ENCODE measurements at regions not wholly inside any gene's neighbourhood (a gene's known extent, or its start where the extent isn't known, plus 50 kb on each side); places are given as distances from the start of the nearest gene placed in this dataset.

GRCh38 chr22:49216579-49216978 is 611.1 kb downstream of the BRD1 start:
- POLR2A ChIA-PET: no interaction called here
- no peak overlapping the region for H3K4me3 ChIP-seq (ENCODE audit: low read depth, low read length)
- CTCF ChIA-PET: no interaction called here
- TF ChIP-seq ZSCAN30 (tag by site-specific recombination; IDR thresholded peaks at IDR 0.05) (no peak), ZNF792 (tag by site-specific recombination; IDR thresholded peaks at IDR 0.05) (no peak), ZNF211 (tag by site-specific recombination; IDR thresholded peaks at IDR 0.05; ENCODE audit: low read depth) (no peak), GLI4 (tag by site-specific recombination; IDR thresholded peaks at IDR 0.05) (no peak), ZNF837 (tag by site-specific recombination; IDR thresholded peaks at IDR 0.05) (no peak), ZFHX2 (tag by site-specific recombination; conservative IDR thresholded peaks at IDR 0.05) (no peak), ZNF549 (tag by site-specific recombination; IDR thresholded peaks at IDR 0.05) (no peak), ZNF223 (tag by site-specific recombination; IDR thresholded peaks at IDR 0.05) (no peak), ZNF501 (tag by site-specific recombination; IDR thresholded peaks at IDR 0.05) (no peak), ZNF311 (tag by site-specific recombination; IDR thresholded peaks at IDR 0.05; ENCODE audit: borderline replicate concordance) (no peak), BCL11A (tag by site-specific recombination; IDR thresholded peaks at IDR 0.05; ENCODE audit: low read depth) (no peak), ZNF19 (tag by site-specific recombination; IDR thresholded peaks at IDR 0.05; ENCODE audit: low read depth) (no peak), ZBTB7A (tag by site-specific recombination; IDR thresholded peaks at IDR 0.05; ENCODE audit: low read depth) (no peak), ZNF514 (tag by site-specific recombination; IDR thresholded peaks at IDR 0.05) (no peak), ZBTB10 (tag by site-specific recombination; IDR thresholded peaks at IDR 0.05) (no peak), ZNF610 (tag by site-specific recombination; IDR thresholded peaks at IDR 0.05; ENCODE audit: borderline replicate concordance) (no peak), SETDB1 (IDR thresholded peaks at IDR 0.05; ENCODE audit: insufficient read length, low read length) (no peak), ZNF513 (tag by site-specific recombination; IDR thresholded peaks at IDR 0.05) (no peak), ZBTB11 (tag by site-specific recombination; conservative IDR thresholded peaks at IDR 0.05; ENCODE audit: low read depth) (no peak)
- no peaks in the 10 kb centered on the region; the same call in 1 of the 2 replicates for H3K9me3 ChIP-seq (ENCODE audit: control insufficient read depth, insufficient read depth, low read depth, low read length)
- H3K27ac ChIP-seq (ENCODE audit: extremely low read depth, low read depth, low read length): no peak overlapping the region
- no peaks in the 10 kb centered on the region for H3K4me1 ChIP-seq (ENCODE audit: control insufficient read depth, insufficient read depth, low read length)
- H3K36me3 ChIP-seq (ENCODE audit: control insufficient read depth in 2 of 2, insufficient read depth in 1 of 2, low read length in 2 of 2): no peaks in the 10 kb centered on the region

GRCh38 chr22:49215840-49216239 is 611.8 kb downstream of the BRD1 start:
- CTCF ChIA-PET: interaction anchor here (0.7 kb wide), 1 partner anchor 572 kb away, joined by 4 read pairs; no protein-coding TSS in a partner anchor
- Histone ChIP-seq H3K36me3 (ENCODE audit: control insufficient read depth in 2 of 2, insufficient read depth in 1 of 2, low read length in 2 of 2) (no peaks in the 10 kb centered on the region), H3K4me1 (ENCODE audit: control insufficient read depth, insufficient read depth, low read length) (no peaks in the 10 kb centered on the region), H3K4me3 (ENCODE audit: low read depth, low read length) (no peak overlapping the region), H3K9me3 (ENCODE audit: control insufficient read depth, insufficient read depth, low read depth, low read length) (no peaks in the 10 kb centered on the region; the same call in 1 of the 2 replicates), H3K27ac (ENCODE audit: extremely low read depth, low read depth, low read length) (no peak overlapping the region)
- TF ChIP-seq ZBTB6 (tag by site-specific recombination; IDR thresholded peaks at IDR 0.05): no peak
- POLR2A ChIA-PET: no interaction called here
